ENCODE measurements at regions not wholly inside any gene's neighbourhood (a gene's known extent, or its start where the extent isn't known, plus 50 kb on each side); places are given as distances from the start of the nearest gene placed in this dataset.

- TF ChIP-seq CTCF (IDR thresholded peaks at IDR 0.05) (no peak), POLR2A (IDR thresholded peaks at IDR 0.05) (no peak)
These were observed 245.4 kb upstream of the SLITRK1 start for GRCh38 chr13:84127597-84128128.
